OCI-LY7 (cell line): ENCODE measurements at regions not wholly inside any gene's neighbourhood (a gene's known extent, or its start where the extent isn't known, plus 50 kb on each side); places are given as distances from the start of the nearest gene placed in this dataset.

Experiments used
- BruUV-seq: library from RNA; stranded (reverse); fragments of 400-500 nt; replicated peaks from 2 replicates; lab custom pipeline; 2021; lab: Mats Ljungman, UMichigan
- CTCF ChIA-PET: fragments of 300-600 bp; sonication (Branson Sonifier 250); formaldehyde crosslinking; loops from one replicate; lab custom pipeline; 2022; ENCODE audit warnings: antibody characterized with exemption; ENCODE audit not compliant: unreplicated experiment; lab: Charles Lee
- POLR2A ChIA-PET: fragments of 300-600 bp; sonication (Branson Sonifier 250); formaldehyde crosslinking; loops from one replicate; lab custom pipeline; 2022; ENCODE audit warnings: antibody characterized with exemption; lab: Charles Lee
- DNase-seq: peaks from one replicate; pipeline ENCODE4 v3.0.0-alpha.2; 2015; ENCODE audit warnings: low spot score
- H2AFZ ChIP-seq: fragments of 200-600 bp; sonication (generic), shearing (Covaris generic); 2 replicates; pipeline ENCODE4 v1.6.1; 2014; ENCODE audit warnings: mild to moderate bottlenecking, antibody characterized with exemption, low read length, moderate library complexity
- H3K27ac ChIP-seq: fragments of 200-600 bp; sonication (generic); 2 replicates; pipeline ENCODE4 v1.5.1; 2014; ENCODE audit warnings: mixed run types, low read depth, mild to moderate bottlenecking, moderate library complexity, low read length, inconsistent platforms; ENCODE audit not compliant: poor library complexity, severe bottlenecking
- H3K36me3 ChIP-seq: fragments of 200-600 bp; sonication (generic); 2 replicates; pipeline ENCODE4 v1.6.1; 2014; ENCODE audit warnings: mild to moderate bottlenecking, antibody characterized with exemption, low read length, moderate library complexity, mixed read lengths; ENCODE audit not compliant: insufficient read depth
- H3K4me1 ChIP-seq: fragments of 200-600 bp; sonication (generic); 2 replicates; pipeline ENCODE4 v1.5.1; 2014; ENCODE audit warnings: mild to moderate bottlenecking, low read length; ENCODE audit not compliant: insufficient read depth, poor library complexity, severe bottlenecking
- H3K4me2 ChIP-seq: fragments of 200-600 bp; sonication (generic); 2 replicates; pipeline ENCODE4 v1.6.1; 2014; ENCODE audit warnings: mild to moderate bottlenecking, low read length
- H3K4me3 ChIP-seq: fragments of 200-600 bp; sonication (generic); 2 replicates; pipeline ENCODE4 v1.5.1; 2014; ENCODE audit warnings: mild to moderate bottlenecking, low read depth, low read length; ENCODE audit not compliant: poor library complexity, severe bottlenecking
- H3K79me2 ChIP-seq: fragments of 200-600 bp; sonication (generic); 2 replicates; pipeline ENCODE4 v1.6.1; 2016; ENCODE audit warnings: low read depth, mild to moderate bottlenecking, low read length, moderate library complexity, mixed read lengths; ENCODE audit not compliant: insufficient read depth
- H3K9me2 ChIP-seq: fragments of 200-600 bp; sonication (generic); 2 replicates; pipeline ENCODE4 v1.6.1; 2016; ENCODE audit warnings: mild to moderate bottlenecking, low read length, mixed read lengths; ENCODE audit not compliant: insufficient read depth
- H3K9me3 ChIP-seq: fragments of 200-600 bp; sonication (generic); 2 replicates; pipeline ENCODE4 v1.6.1; 2014; ENCODE audit warnings: mild to moderate bottlenecking, mixed run types, low read length, mixed read lengths
- H4K20me1 ChIP-seq: fragments of 200-600 bp; sonication (generic); 2 replicates; pipeline ENCODE4 v1.6.1; 2014; ENCODE audit warnings: mild to moderate bottlenecking, antibody characterized with exemption, low read length, moderate library complexity, mixed read lengths; ENCODE audit not compliant: insufficient read depth
- CTCF ChIP-seq: fragments of 200-600 bp; sonication (generic); conservative IDR thresholded peaks from 2 replicates; pipeline ENCODE4 v1.5.1; 2014; ENCODE audit warnings: mild to moderate bottlenecking, antibody characterized with exemption, low read length, moderate library complexity, mixed read lengths
- EZH2phosphoT487 ChIP-seq: fragments of 200-600 bp; sonication (generic); IDR thresholded peaks from 2 replicates; pipeline ENCODE4 v1.6.1; 2018; ENCODE audit warnings: low read depth, borderline replicate concordance, mild to moderate bottlenecking, mixed run types, antibody characterized with exemption, low read length, moderate library complexity, mixed read lengths
- intact Hi-C: fragments of 100-400 bp; cut with micrococcal nuclease; formaldehyde crosslinking; loops from one replicate; pipeline ENCODE4 v1.10.0; 2022; ENCODE audit not compliant: unreplicated experiment

GRCh38 chr20:21918398-21918797 is 212.9 kb downstream of the PAX1 start:
- no peaks in the 10 kb centered on the region for H3K9me2 ChIP-seq

GRCh38 chr20:21902391-21902790 is 196.9 kb downstream of the PAX1 start:
- intact Hi-C loops: no loop called here

More at GRCh38 chr20:21918398-21918797, 212.9 kb downstream of the PAX1 start:
- H3K4me2 ChIP-seq: no peak overlapping the region
- no peaks in the 10 kb centered on the region for H3K79me2 ChIP-seq
- H3K36me3 ChIP-seq: no peaks in the 10 kb centered on the region
- H3K9me3 ChIP-seq: no peaks in the 10 kb centered on the region
- no peaks in the 10 kb centered on the region for H4K20me1 ChIP-seq
- TF ChIP-seq EZH2phosphoT487 (no peak), CTCF (no peak)
- H3K4me1 ChIP-seq: no peaks in the 10 kb centered on the region
- DNase-seq: no peak
- no TSS peak for BruUV-seq
- POLR2A ChIA-PET: no interaction called here
- CTCF ChIA-PET: no interaction called here
- H3K4me3 ChIP-seq: no peak overlapping the region
- no peak overlapping the region for H3K27ac ChIP-seq
- no peak overlapping the region for H2AFZ ChIP-seq
- intact Hi-C loops: no loop called here

More at GRCh38 chr20:21902391-21902790, 196.9 kb downstream of the PAX1 start:
- H3K27ac ChIP-seq: no peak overlapping the region
- H3K9me2 ChIP-seq: no peaks in the 10 kb centered on the region
- H3K9me3 ChIP-seq: no peaks in the 10 kb centered on the region
- ChIA-PET CTCF (no interaction called here), POLR2A (no interaction called here)
- H3K4me3 ChIP-seq: no peak overlapping the region
- H3K4me1 ChIP-seq: no peaks in the 10 kb centered on the region
- no peaks in the 10 kb centered on the region for H4K20me1 ChIP-seq
- no peaks in the 10 kb centered on the region for H3K79me2 ChIP-seq
- H2AFZ ChIP-seq: no peak overlapping the region
- no peak for TF ChIP-seq EZH2phosphoT487
- no peak for TF ChIP-seq CTCF
- DNase-seq: no peak
- H3K36me3 ChIP-seq: no peaks in the 10 kb centered on the region
- H3K4me2 ChIP-seq: no peak overlapping the region
- no TSS peak for BruUV-seq
